ENCODE measurements at regions not wholly inside any gene's neighbourhood (a gene's known extent, or its start where the extent isn't known, plus 50 kb on each side); places are given as distances from the start of the nearest gene placed in this dataset.

- TF ChIP-seq CTCF (IDR thresholded peaks at IDR 0.05), result no peak
- TF ChIP-seq SIN3A (IDR thresholded peaks at IDR 0.05; ENCODE audit: borderline replicate concordance, insufficient read depth, low read depth, low read length), result no peak
Measured at GRCh38 chr3:34239287-34239686, 440.9 kb downstream of the PDCD6IP start.
